HG03432 (cell line): ENCODE measurements at regions not wholly inside any gene's neighbourhood (a gene's known extent, or its start where the extent isn't known, plus 50 kb on each side); places are given as distances from the start of the nearest gene placed in this dataset.

Experiments used
- ATAC-seq: cut with Tn5 transposase; IDR thresholded peaks from one replicate; pipeline ENCODE4 v1.9.1; 2021; ENCODE audit warnings: mild to moderate bottlenecking, moderate library complexity; ENCODE audit not compliant: unreplicated experiment

- ATAC-seq, result no peak
Measured at GRCh38 chr10:43811871-43812270, 163.2 kb upstream of the ZNF32 start.

- no peak for ATAC-seq
Measured at GRCh38 chr10:43809211-43809930, 160.7 kb upstream of the ZNF32 start.

- peak; percentile 84 for ATAC-seq
Measured at GRCh38 chr10:43808136-43808535, 159.5 kb upstream of the ZNF32 start.

- no peak for ATAC-seq
Measured at GRCh38 chr10:43806831-43807640, 158.4 kb upstream of the ZNF32 start.

GRCh38 chr10:43803791-43804190 is 155.1 kb upstream of the ZNF32 start:
- ATAC-seq, result no peak

- no peak for ATAC-seq
Measured at GRCh38 chr10:43802988-43803696, 154.5 kb upstream of the ZNF32 start.

GRCh38 chr10:43801626-43802025 is 152.9 kb upstream of the ZNF32 start:
- no peak for ATAC-seq

GRCh38 chr10:43801140-43801539 is 152.5 kb upstream of the ZNF32 start:
- no peak for ATAC-seq

- ATAC-seq, result no peak
Measured at GRCh38 chr10:43796781-43797180, 148.1 kb upstream of the ZNF32 start.

GRCh38 chr10:43795639-43796038 is 147.0 kb upstream of the ZNF32 start:
- no peak for ATAC-seq

GRCh38 chr10:43795093-43795492 is 146.4 kb upstream of the ZNF32 start:
- ATAC-seq, result no peak

GRCh38 chr10:43794181-43794815 is 145.6 kb upstream of the ZNF32 start:
- ATAC-seq, result no peak

- ATAC-seq, result no peak
Measured at GRCh38 chr10:43793704-43794103, 145.0 kb upstream of the ZNF32 start.

GRCh38 chr10:43790147-43790546 is 141.5 kb upstream of the ZNF32 start:
- no peak for ATAC-seq

- ATAC-seq, result no peak
Measured at GRCh38 chr10:43785252-43785651, 136.6 kb upstream of the ZNF32 start.

GRCh38 chr10:43782814-43783213 is 134.1 kb upstream of the ZNF32 start:
- no peak for ATAC-seq

- peak; percentile 90 for ATAC-seq
Measured at GRCh38 chr10:43781480-43782361, 133.0 kb upstream of the ZNF32 start.

- no peak for ATAC-seq
Measured at GRCh38 chr10:43778571-43778970, 129.9 kb upstream of the ZNF32 start.

- ATAC-seq, result no peak
Measured at GRCh38 chr10:43775384-43775783, 126.7 kb upstream of the ZNF32 start.

- no peak for ATAC-seq
Measured at GRCh38 chr10:43774234-43774769, 125.6 kb upstream of the ZNF32 start.
